Esophagus muscularis mucosa (tissue), 3 donors: ENCODE measurements at regions not wholly inside any gene's neighbourhood (a gene's known extent, or its start where the extent isn't known, plus 50 kb on each side); places are given as distances from the start of the nearest gene placed in this dataset.

Experiments used
- POLR2A ChIP-seq: fragments of 450-650 bp; IDR thresholded peaks from one replicate; pipeline ENCODE4 v1.6.1; 2017; ENCODE audit warnings: antibody characterized with exemption, moderate library complexity, mild to moderate bottlenecking, low read depth
- TF ChIP-seq, protein P1 (sequence below), 3 experiments: fragments of 200-600 bp in 2 of 3; fragments of 450-650 bp in 1 of 3; sonication (generic) in 2 of 3; IDR thresholded peaks; one replicate each; pipeline ENCODE4 v1.5.1; 2017 to 2019; ENCODE audit warnings: antibody characterized with exemption in 3 of 3, mild to moderate bottlenecking in 2 of 3, moderate library complexity in 1 of 3

DNA sequence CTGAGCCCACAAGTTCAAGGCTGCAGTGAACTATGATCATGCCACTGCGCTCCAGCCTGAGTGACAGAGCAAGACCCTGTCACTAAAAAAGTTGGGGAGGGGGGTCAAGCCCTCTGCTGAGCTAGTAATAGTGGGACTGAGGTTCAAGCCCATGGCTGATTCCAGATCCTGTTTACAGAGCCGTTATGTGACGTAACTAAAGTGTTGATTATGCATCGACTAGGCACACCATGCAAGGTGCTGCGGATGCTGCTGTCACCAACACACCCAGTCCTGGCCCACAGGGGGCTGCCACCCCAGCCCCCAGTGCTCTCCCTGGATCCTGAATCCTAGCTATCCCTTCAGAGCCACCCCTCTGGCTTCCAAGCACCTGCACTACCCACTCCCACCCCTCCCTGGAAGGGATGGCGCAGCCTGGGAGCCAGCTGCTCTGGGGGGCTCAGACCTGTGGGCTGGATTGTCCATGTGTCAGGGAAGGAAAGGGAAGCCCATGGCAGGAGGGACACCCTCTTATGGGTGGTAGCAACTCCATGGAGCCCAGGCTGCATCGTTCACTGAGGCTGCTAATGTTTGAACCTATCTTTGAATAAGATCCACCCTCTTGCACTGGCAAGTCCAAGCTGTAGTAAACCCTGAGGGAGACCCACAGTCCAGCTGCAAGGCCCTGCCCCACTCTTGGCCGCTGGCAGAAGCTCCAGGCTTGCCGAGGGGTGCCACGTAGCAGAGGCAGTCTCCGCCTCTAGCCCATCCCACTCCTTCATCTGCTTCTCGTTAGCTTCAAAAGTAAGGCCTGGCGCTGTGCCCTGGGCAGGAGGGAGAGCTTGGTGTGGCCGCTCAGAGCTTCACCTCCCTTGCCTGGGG, 95.0 kb downstream of the SNX5 start:
- TF ChIP-seq, protein P1, sequence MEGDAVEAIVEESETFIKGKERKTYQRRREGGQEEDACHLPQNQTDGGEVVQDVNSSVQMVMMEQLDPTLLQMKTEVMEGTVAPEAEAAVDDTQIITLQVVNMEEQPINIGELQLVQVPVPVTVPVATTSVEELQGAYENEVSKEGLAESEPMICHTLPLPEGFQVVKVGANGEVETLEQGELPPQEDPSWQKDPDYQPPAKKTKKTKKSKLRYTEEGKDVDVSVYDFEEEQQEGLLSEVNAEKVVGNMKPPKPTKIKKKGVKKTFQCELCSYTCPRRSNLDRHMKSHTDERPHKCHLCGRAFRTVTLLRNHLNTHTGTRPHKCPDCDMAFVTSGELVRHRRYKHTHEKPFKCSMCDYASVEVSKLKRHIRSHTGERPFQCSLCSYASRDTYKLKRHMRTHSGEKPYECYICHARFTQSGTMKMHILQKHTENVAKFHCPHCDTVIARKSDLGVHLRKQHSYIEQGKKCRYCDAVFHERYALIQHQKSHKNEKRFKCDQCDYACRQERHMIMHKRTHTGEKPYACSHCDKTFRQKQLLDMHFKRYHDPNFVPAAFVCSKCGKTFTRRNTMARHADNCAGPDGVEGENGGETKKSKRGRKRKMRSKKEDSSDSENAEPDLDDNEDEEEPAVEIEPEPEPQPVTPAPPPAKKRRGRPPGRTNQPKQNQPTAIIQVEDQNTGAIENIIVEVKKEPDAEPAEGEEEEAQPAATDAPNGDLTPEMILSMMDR (IDR thresholded peaks at IDR 0.05): no peak
- TF ChIP-seq POLR2A: no peak
